Stomach (tissue), 8 donors: ENCODE measurements at regions not wholly inside any gene's neighbourhood (a gene's known extent, or its start where the extent isn't known, plus 50 kb on each side); places are given as distances from the start of the nearest gene placed in this dataset.

Source experiments
- DNase-seq, 2 donors: peaks; one replicate each; pipeline versions ENCODE4 v3.0.0 to v3.0.0-alpha.2; 2013 to 2019
- H3K27ac ChIP-seq, 5 donors: fragments of 200-600 bp in 4 of 5; sonication (generic) in 4 of 5; one replicate each; pipeline ENCODE4 v1.5.1; 2013 to 2019; ENCODE audit warnings: mild to moderate bottlenecking in 1 of 5, moderate library complexity in 1 of 5
- H3K27me3 ChIP-seq, 3 donors: fragments of 200-600 bp; sonication (generic); one replicate each; pipeline ENCODE4 v1.5.1; 2017 to 2019; ENCODE audit warnings: mixed run types in 1 of 3
- H3K36me3 ChIP-seq, 4 donors: fragments of 200-600 bp; sonication (generic); 1 replicate in 3 of 4; 2 replicates in 1 of 4; pipeline ENCODE4 v1.5.1; 2016 to 2019
- H3K4me1 ChIP-seq, 4 donors: fragments of 200-600 bp; sonication (generic); one replicate each; pipeline ENCODE4 v1.5.1; 2016 to 2019
- H3K4me3 ChIP-seq, 4 donors: fragments of 200-600 bp; sonication (generic) in 3 of 4; one replicate each; pipeline ENCODE4 v1.5.1; 2016 to 2019; ENCODE audit warnings: mild to moderate bottlenecking in 1 of 4
- H3K9me3 ChIP-seq, 4 donors: fragments of 200-600 bp; sonication (generic); one replicate each; pipeline ENCODE4 v1.5.1; 2016 to 2019
- CTCF ChIP-seq, 7 experiments: fragments of 450-650 bp in 4 of 7; fragments of 200-600 bp in 3 of 7; sonication (generic) in 3 of 7; IDR thresholded peaks; one replicate each; pipeline ENCODE4 v1.5.1; 2016 to 2019; ENCODE audit warnings: antibody characterized with exemption in 7 of 7, control low read depth in 2 of 7, mild to moderate bottlenecking in 1 of 7
- EP300 ChIP-seq: sonication (generic); formaldehyde crosslinking; IDR thresholded peaks from one replicate; pipeline ENCODE4 v1.6.1; 2017; ENCODE audit warnings: antibody characterized with exemption
- POLR2A ChIP-seq, 4 donors: fragments of 450-650 bp; IDR thresholded peaks; one replicate each; pipeline ENCODE4 v1.6.1; 2016; ENCODE audit warnings: antibody characterized with exemption in 4 of 4, control low read depth in 2 of 4, mild to moderate bottlenecking in 1 of 4, moderate library complexity in 1 of 4
- POLR2AphosphoS5 ChIP-seq, 3 donors: sonication (generic); formaldehyde crosslinking; IDR thresholded peaks; one replicate each; pipeline ENCODE4 v1.6.1; 2016; ENCODE audit warnings: antibody characterized with exemption in 3 of 3
- WGBS, 5 donors: extraction: QIAGEN DNeasy Blood & Tissue Kit in 3 of 5; methylation state at CpG; one replicate each; pipeline versions ENCODE4 v1.1.5 to v1.1.7; 2013 to 2018; 5-methylcytosine and 5-hydroxymethylcytosine counted together
- intact Hi-C: fragments of 100-400 bp; cut with DNase I; formaldehyde crosslinking; loops from one replicate; pipeline ENCODE4 v1.15.1; 2023; ENCODE audit warnings: low total_unique reads
- donor health status: healthy with polysubstance abuse.
- donor health status: Bipolar disorder and iron deficiency.
- donor health status: healthy.

GRCh38 chr5:174234388-174234787 lies 188.9 kb downstream of the NSG2 start:
- Histone ChIP-seq H3K4me3 (no peak overlapping the region), H3K27ac (no peak overlapping the region), H3K9me3 (peaks cover 0 to 7% (median 3%) of the 10 kb centered on the region in 4 donors), H3K27me3 (peaks cover 0 to 7% (median 0%) of the 10 kb centered on the region in 3 donors), H3K4me1 (no peaks in the 10 kb centered on the region), H3K36me3 (no peaks in the 10 kb centered on the region)
- intact Hi-C loops: no loop called here
- no peak for DNase-seq
- WGBS, 5 donors: 58 to 92% (median 83%) methylated on average over 8 of the region's 8 CpGs
- TF ChIP-seq POLR2A (IDR thresholded peaks at IDR 0.05): no peak
- TF ChIP-seq POLR2AphosphoS5 (IDR thresholded peaks at IDR 0.05): no peak
- no peak for TF ChIP-seq EP300
- TF ChIP-seq CTCF (IDR thresholded peaks at IDR 0.05): no peak

DNA sequence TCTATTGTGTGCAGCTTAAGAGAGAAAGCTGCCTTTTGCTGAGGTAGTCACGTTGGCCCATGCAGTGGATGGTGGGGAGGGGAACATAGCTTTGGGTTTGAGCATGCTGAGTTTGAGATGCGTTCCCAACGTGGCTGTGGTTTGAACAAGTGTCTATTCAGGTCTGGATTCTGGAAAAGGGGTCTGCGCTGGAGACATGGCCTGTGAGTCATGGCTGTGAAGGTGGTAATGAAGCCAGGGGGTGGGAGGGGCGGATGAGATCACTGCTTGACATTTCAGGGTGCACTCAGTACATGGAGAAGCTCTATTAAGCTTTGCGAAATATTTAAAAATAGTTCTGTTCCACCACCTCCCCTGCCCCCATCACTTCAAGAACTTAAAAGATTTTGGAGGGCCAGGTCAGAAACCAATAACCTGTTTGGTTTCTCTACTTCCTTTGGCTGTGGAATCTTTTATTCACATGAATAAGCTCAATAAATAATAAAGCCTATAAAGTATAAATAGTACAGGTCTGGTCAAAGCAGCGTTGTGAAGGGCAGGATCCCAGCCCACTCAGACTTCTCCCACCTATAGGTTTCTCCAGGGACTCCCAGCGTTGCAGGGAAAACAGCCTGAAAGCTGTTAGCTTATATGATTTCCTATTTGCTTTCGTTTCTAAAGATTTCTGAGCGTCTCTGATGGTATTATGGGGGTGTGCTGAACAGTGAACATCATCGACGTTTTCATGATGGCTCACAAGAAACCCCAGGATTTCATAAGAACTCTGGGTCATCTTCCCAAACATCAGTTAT lies 189.9 kb downstream of the NSG2 start:
- 71 to 78% (median 72%) methylated on average over 12 of the region's 12 CpGs for WGBS, 5 donors
- Histone ChIP-seq H3K36me3 (no peaks in the 10 kb centered on the region), H3K4me3 (no peak overlapping the region), H3K27ac (no peak overlapping the region), H3K9me3 (peaks cover 0 to 15% (median 9%) of the 10 kb centered on the region in 4 donors), H3K27me3 (peaks cover 0 to under 1% (median 0%) of the 10 kb centered on the region in 3 donors), H3K4me1 (no peaks in the 10 kb centered on the region)
- no peak for DNase-seq
- TF ChIP-seq POLR2A (IDR thresholded peaks at IDR 0.05) (no peak), EP300 (no peak), POLR2AphosphoS5 (IDR thresholded peaks at IDR 0.05) (no peak), CTCF (IDR thresholded peaks at IDR 0.05) (no peak)
- intact Hi-C loops: no loop called here

GRCh38 chr5:174236070-174236469 lies 190.6 kb downstream of the NSG2 start:
- H3K36me3 ChIP-seq: no peaks in the 10 kb centered on the region
- H3K9me3 ChIP-seq: peaks cover 0 to 15% (median 9%) of the 10 kb centered on the region in 4 donors
- H3K27me3 ChIP-seq: no peaks in the 10 kb centered on the region
- H3K4me3 ChIP-seq: no peak overlapping the region
- no peak overlapping the region for H3K27ac ChIP-seq
- intact Hi-C loops: no loop called here
- DNase-seq: no peak
- H3K4me1 ChIP-seq: no peaks in the 10 kb centered on the region
- WGBS, 5 donors: 68 to 78% (median 75%) methylated on average over 5 of the region's 5 CpGs
- TF ChIP-seq EP300 (no peak), CTCF (IDR thresholded peaks at IDR 0.05) (no peak)

DNA sequence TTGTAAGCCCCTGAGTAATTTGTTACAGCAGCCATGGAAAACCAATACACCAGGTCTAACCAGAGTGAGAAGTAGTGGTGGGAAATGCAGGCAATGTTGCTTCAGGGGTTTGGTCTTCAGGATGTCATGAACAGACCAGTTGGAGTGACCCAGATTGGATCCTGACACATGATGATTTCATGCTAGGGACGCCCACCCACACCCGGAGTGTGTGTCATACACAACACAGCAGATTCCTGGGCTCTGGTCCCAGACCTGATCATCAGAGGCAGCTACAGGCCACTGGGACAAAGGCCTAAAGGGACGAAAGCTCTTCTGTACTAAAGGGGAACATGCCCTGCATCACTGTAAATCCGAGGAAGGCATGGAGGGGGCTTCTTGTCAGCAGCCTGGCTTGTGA lies 194.2 kb downstream of the NSG2 start:
- intact Hi-C loops: no loop called here
- Histone ChIP-seq H3K27ac (no peak overlapping the region), H3K27me3 (no peaks in the 10 kb centered on the region), H3K36me3 (no peaks in the 10 kb centered on the region), H3K9me3 (peaks cover 0 to 15% (median 9%) of the 10 kb centered on the region in 4 donors), H3K4me1 (no peaks in the 10 kb centered on the region), H3K4me3 (no peak overlapping the region)
- 58 to 78% (median 74%) methylated on average over 3 to 4 of the region's 4 CpGs for WGBS, 5 donors
- TF ChIP-seq POLR2AphosphoS5 (IDR thresholded peaks at IDR 0.05): no peak
- TF ChIP-seq EP300: no peak
- no peak for TF ChIP-seq POLR2A (IDR thresholded peaks at IDR 0.05)
- TF ChIP-seq CTCF (IDR thresholded peaks at IDR 0.05): no peak
- DNase-seq: no peak
